ENCODE measurements at regions not wholly inside any gene's neighbourhood (a gene's known extent, or its start where the extent isn't known, plus 50 kb on each side); places are given as distances from the start of the nearest gene placed in this dataset.

GRCh38 chr3:161796780-161797179 lies 300.2 kb downstream of the OTOL1 start:
- ChIA-PET CTCF (no interaction called here), POLR2A (ENCODE audit: low non-redundant PET) (no interaction called here)
- H3K27ac ChIP-seq, result no peak overlapping the region
- no peak for DNase-seq (ENCODE audit: low spot score)
- no peak for TF ChIP-seq CTCF (conservative IDR thresholded peaks at IDR 0.05; ENCODE audit: low read depth)

- ChIA-PET POLR2A (ENCODE audit: low non-redundant PET) (no interaction called here), CTCF (no interaction called here)
- H3K27ac ChIP-seq, result no peak overlapping the region
- DNase-seq (ENCODE audit: low spot score), result no peak
- no peak for TF ChIP-seq CTCF (conservative IDR thresholded peaks at IDR 0.05; ENCODE audit: low read depth)
Observed at GRCh38 chr3:161798016-161798415, 301.4 kb downstream of the OTOL1 start.

GRCh38 chr3:161800985-161801559 lies 304.5 kb downstream of the OTOL1 start:
- POLR2A ChIA-PET (ENCODE audit: low non-redundant PET), result no interaction called here
- CTCF ChIA-PET, result no interaction called here
- no peak for TF ChIP-seq CTCF (conservative IDR thresholded peaks at IDR 0.05; ENCODE audit: low read depth)
- no peak overlapping the region for H3K27ac ChIP-seq
- DNase-seq (ENCODE audit: low spot score), result no peak

- DNase-seq (ENCODE audit: low spot score), result no peak
- no peak overlapping the region for H3K27ac ChIP-seq
Observed at GRCh38 chr3:161818106-161818505, 321.5 kb downstream of the OTOL1 start.

GRCh38 chr3:161821591-161821990 lies 325.0 kb downstream of the OTOL1 start:
- DNase-seq (ENCODE audit: low spot score), result no peak
- ChIA-PET CTCF (no interaction called here), POLR2A (ENCODE audit: low non-redundant PET) (no interaction called here)
- no peak for TF ChIP-seq CTCF (conservative IDR thresholded peaks at IDR 0.05; ENCODE audit: low read depth)
- H3K27ac ChIP-seq, result no peak overlapping the region

More at GRCh38 chr3:161818106-161818505, 321.5 kb downstream of the OTOL1 start:
- ChIA-PET POLR2A (ENCODE audit: low non-redundant PET) (no interaction called here), CTCF (no interaction called here)
- no peak for TF ChIP-seq CTCF (conservative IDR thresholded peaks at IDR 0.05; ENCODE audit: low read depth)

GRCh38 chr3:161822291-161822690 lies 325.7 kb downstream of the OTOL1 start:
- POLR2A ChIA-PET (ENCODE audit: low non-redundant PET), result no interaction called here
- CTCF ChIA-PET, result no interaction called here
- TF ChIP-seq CTCF (conservative IDR thresholded peaks at IDR 0.05; ENCODE audit: low read depth), result no peak
- DNase-seq (ENCODE audit: low spot score), result no peak
- H3K27ac ChIP-seq, result no peak overlapping the region

GRCh38 chr3:161823910-161824309 lies 327.3 kb downstream of the OTOL1 start:
- POLR2A ChIA-PET (ENCODE audit: low non-redundant PET), result no interaction called here

More at GRCh38 chr3:161823910-161824309, 327.3 kb downstream of the OTOL1 start:
- CTCF ChIA-PET, result no interaction called here
- no peak for DNase-seq (ENCODE audit: low spot score)
- no peak for TF ChIP-seq CTCF (conservative IDR thresholded peaks at IDR 0.05; ENCODE audit: low read depth)
- H3K27ac ChIP-seq, result no peak overlapping the region

All from RWPE1 (cell line).